HFF-Myc (cell line): ENCODE measurements at regions not wholly inside any gene's neighbourhood (a gene's known extent, or its start where the extent isn't known, plus 50 kb on each side); places are given as distances from the start of the nearest gene placed in this dataset.

ENCODE experiments used
- DNase-seq: peaks from one replicate; pipeline ENCODE4 v3.0.0-alpha.2; 2011; ENCODE audit warnings: low read depth; ENCODE audit errors: extremely low read depth
- H3K4me3 ChIP-seq: replicated peaks from 2 replicates; pipeline ENCODE4 v1.5.1; 2011; ENCODE audit warnings: low read depth, mild to moderate bottlenecking, control low read depth, low read length
- CTCF ChIP-seq: IDR thresholded peaks from 2 replicates; pipeline ENCODE4 v1.5.1; 2012; ENCODE audit warnings: mild to moderate bottlenecking, low read depth, low read length, control low read depth; ENCODE audit errors: missing control alignments

GRCh38 chr6:99802396-99803031 lies 191.5 kb downstream of the MCHR2 start:
- DNase-seq: no peak
- H3K4me3 ChIP-seq: no peak overlapping the region
- peak; percentile 32 for TF ChIP-seq CTCF

- DNase-seq: no peak
- TF ChIP-seq CTCF: no peak
- no peak overlapping the region for H3K4me3 ChIP-seq
Observed at GRCh38 chr6:99808992-99809391, 185.0 kb downstream of the MCHR2 start.

- DNase-seq: no peak
- no peak overlapping the region for H3K4me3 ChIP-seq
- no peak for TF ChIP-seq CTCF
Observed at GRCh38 chr6:99810295-99810694, 183.7 kb downstream of the MCHR2 start.

GRCh38 chr6:99810942-99811620 lies 182.9 kb downstream of the MCHR2 start:
- H3K4me3 ChIP-seq: no peak overlapping the region
- no peak for DNase-seq
- no peak for TF ChIP-seq CTCF

GRCh38 chr6:99811636-99812035 lies 182.4 kb downstream of the MCHR2 start:
- DNase-seq: no peak
- TF ChIP-seq CTCF: no peak
- H3K4me3 ChIP-seq: no peak overlapping the region

GRCh38 chr6:99813565-99813964 lies 180.5 kb downstream of the MCHR2 start:
- H3K4me3 ChIP-seq: no peak overlapping the region
- TF ChIP-seq CTCF: no peak
- no peak for DNase-seq
